ENCODE measurements at regions not wholly inside any gene's neighbourhood (a gene's known extent, or its start where the extent isn't known, plus 50 kb on each side); places are given as distances from the start of the nearest gene placed in this dataset.

GRCh38 chr2:842151-842803, 108.4 kb upstream of the SNTG2 start:
- no peak for TF ChIP-seq CTCF (IDR thresholded peaks at IDR 0.05; ENCODE audit: borderline replicate concordance, control extremely low read depth, extremely low read depth, insufficient read depth, missing control alignments)
- in situ Hi-C loops (cut with MboI; ENCODE audit: low sequenced_read_pairs, unreplicated experiment), result no loop called here
- DNase-seq (ENCODE audit: low spot score), result no peak

- in situ Hi-C loops (cut with MboI; ENCODE audit: low sequenced_read_pairs, unreplicated experiment), result no loop called here
- no peak for DNase-seq (ENCODE audit: low spot score)
- TF ChIP-seq CTCF (IDR thresholded peaks at IDR 0.05; ENCODE audit: borderline replicate concordance, control extremely low read depth, extremely low read depth, insufficient read depth, missing control alignments), result no peak
These were observed 109.6 kb upstream of the SNTG2 start for GRCh38 chr2:841036-841435.

- no peak for TF ChIP-seq CTCF (IDR thresholded peaks at IDR 0.05; ENCODE audit: borderline replicate concordance, control extremely low read depth, extremely low read depth, insufficient read depth, missing control alignments)
- no peak for DNase-seq (ENCODE audit: low spot score)
- in situ Hi-C loops (cut with MboI; ENCODE audit: low sequenced_read_pairs, unreplicated experiment), result no loop called here
These were observed 116.4 kb upstream of the SNTG2 start for GRCh38 chr2:834233-834632.

- TF ChIP-seq CTCF (IDR thresholded peaks at IDR 0.05; ENCODE audit: borderline replicate concordance, control extremely low read depth, extremely low read depth, insufficient read depth, missing control alignments), result no peak
- in situ Hi-C loops (cut with MboI; ENCODE audit: low sequenced_read_pairs, unreplicated experiment), result no loop called here
- no peak for DNase-seq (ENCODE audit: low spot score)
These were observed 117.5 kb upstream of the SNTG2 start for GRCh38 chr2:833180-833579.

GRCh38 chr2:832635-833034, 118.0 kb upstream of the SNTG2 start:
- DNase-seq (ENCODE audit: low spot score), result no peak
- TF ChIP-seq CTCF (IDR thresholded peaks at IDR 0.05; ENCODE audit: borderline replicate concordance, control extremely low read depth, extremely low read depth, insufficient read depth, missing control alignments), result no peak
- in situ Hi-C loops (cut with MboI; ENCODE audit: low sequenced_read_pairs, unreplicated experiment), result no loop called here

- in situ Hi-C loops (cut with MboI; ENCODE audit: low sequenced_read_pairs, unreplicated experiment), result no loop called here
- DNase-seq (ENCODE audit: low spot score), result no peak
- no peak for TF ChIP-seq CTCF (IDR thresholded peaks at IDR 0.05; ENCODE audit: borderline replicate concordance, control extremely low read depth, extremely low read depth, insufficient read depth, missing control alignments)
These were observed 119.0 kb upstream of the SNTG2 start for GRCh38 chr2:831622-832021.

GRCh38 chr2:831225-831536, 119.5 kb upstream of the SNTG2 start:
- no peak for TF ChIP-seq CTCF (IDR thresholded peaks at IDR 0.05; ENCODE audit: borderline replicate concordance, control extremely low read depth, extremely low read depth, insufficient read depth, missing control alignments)
- no peak for DNase-seq (ENCODE audit: low spot score)
- in situ Hi-C loops (cut with MboI; ENCODE audit: low sequenced_read_pairs, unreplicated experiment), result no loop called here
